Activated T-cell treated with anti-CD3 and anti-CD28 coated beads for 48 hours (primary cell): ENCODE measurements at regions not wholly inside any gene's neighbourhood (a gene's known extent, or its start where the extent isn't known, plus 50 kb on each side); places are given as distances from the start of the nearest gene placed in this dataset.
"Not testable (repeated sequence)": the region's sequence is repeated elsewhere in the genome, so short reads cannot be mapped to it uniquely, and the experiment has no call there.

ENCODE experiments used
- DNase-seq: peaks from one replicate; pipeline ENCODE4 v3.0.0-alpha.2; 2020; ENCODE audit warnings: low read depth

GRCh38 chr3:95271395-95271794, 1208.5 kb downstream of the NSUN3 start:
- no peak for DNase-seq

GRCh38 chr3:95272166-95272565, 1209.3 kb downstream of the NSUN3 start:
- no peak for DNase-seq

- no peak for DNase-seq
Measured at GRCh38 chr3:95272781-95273180, 1209.9 kb downstream of the NSUN3 start.

GRCh38 chr3:95277613-95278012, 1214.8 kb downstream of the NSUN3 start:
- DNase-seq: no peak

- DNase-seq: no peak
Measured at GRCh38 chr3:95280711-95281352, 1218.0 kb downstream of the NSUN3 start.

GRCh38 chr3:95289295-95289694, 1226.4 kb downstream of the NSUN3 start:
- DNase-seq: no peak

GRCh38 chr3:95297581-95297980, 1234.7 kb downstream of the NSUN3 start:
- no peak for DNase-seq

GRCh38 chr3:95302044-95302443, 1239.2 kb downstream of the NSUN3 start:
- no peak for DNase-seq

GRCh38 chr3:95310560-95310959, 1247.7 kb downstream of the NSUN3 start:
- DNase-seq: no peak

- no peak for DNase-seq
Measured at GRCh38 chr3:95311272-95311671, 1248.4 kb downstream of the NSUN3 start.

GRCh38 chr3:95312650-95313049, 1249.8 kb downstream of the NSUN3 start:
- no peak for DNase-seq

- DNase-seq: no peak
Measured at GRCh38 chr3:95319921-95320494, 1257.1 kb downstream of the NSUN3 start.

- no peak for DNase-seq
Measured at GRCh38 chr3:95327478-95327877, 1264.6 kb downstream of the NSUN3 start.

- DNase-seq: no peak
Measured at GRCh38 chr3:95333826-95334225, 1271.0 kb downstream of the NSUN3 start.

- DNase-seq: no peak
Measured at GRCh38 chr3:95334461-95334860, 1271.6 kb downstream of the NSUN3 start.

- no peak for DNase-seq
Measured at GRCh38 chr3:95335517-95335916, 1272.7 kb downstream of the NSUN3 start.

GRCh38 chr3:95338446-95338845, 1275.6 kb downstream of the NSUN3 start:
- no peak for DNase-seq

GRCh38 chr3:95341314-95341713, 1278.5 kb downstream of the NSUN3 start:
- DNase-seq: no peak

GRCh38 chr3:95343228-95343627, 1280.4 kb downstream of the NSUN3 start:
- no peak for DNase-seq

- no peak for DNase-seq
Measured at GRCh38 chr3:95343767-95344166, 1280.9 kb downstream of the NSUN3 start.

GRCh38 chr3:95347936-95348335, 1285.1 kb downstream of the NSUN3 start:
- not testable (repeated sequence) for DNase-seq

GRCh38 chr3:95348879-95349278, 1286.0 kb downstream of the NSUN3 start:
- DNase-seq: no peak

- no peak for DNase-seq
Measured at GRCh38 chr3:95350049-95350448, 1287.2 kb downstream of the NSUN3 start.

- no peak for DNase-seq
Measured at GRCh38 chr3:95351158-95351557, 1288.3 kb downstream of the NSUN3 start.
